ENCODE measurements at regions not wholly inside any gene's neighbourhood (a gene's known extent, or its start where the extent isn't known, plus 50 kb on each side); places are given as distances from the start of the nearest gene placed in this dataset.

- Histone ChIP-seq H3K36me3 (no peaks in the 10 kb centered on the region), H3K9me3 (no peaks in the 10 kb centered on the region), H3K27ac (peak overlapping the region in 1 of 4 donors; percentile 11), H3K4me1 (peaks cover 0 to 5% of the 10 kb centered on the region in 2 donors), H3K27me3 (no peaks in the 10 kb centered on the region), H3K4me3 (no peak overlapping the region)
- intact Hi-C loops (cut with DNase I; ENCODE audit: low total_unique reads): no loop called here
- TF ChIP-seq POLR2A (IDR thresholded peaks at IDR 0.05) (no peak), CTCF (IDR thresholded peaks at IDR 0.05 in 4 of 5, conservative IDR thresholded peaks at IDR 0.05 in 1 of 5) (peak in 1 of 5 experiments; percentile 23)
- DNase-seq (peak in 1 of 2 donors; percentile 20), ATAC-seq (peak; percentile 79 to 91)
- in situ Hi-C loops (cut with MboI; ENCODE audit: low sequenced_read_pairs in 4 of 4): no loop called here
These were observed 77.4 kb downstream of the SEC61B start for GRCh38 chr9:99299211-99300102.

GRCh38 chr9:99300103-99300439 is 78.0 kb downstream of the SEC61B start:
- H3K4me1 ChIP-seq: peaks cover 0 to 5% of the 10 kb centered on the region in 2 donors
- no peaks in the 10 kb centered on the region for H3K27me3 ChIP-seq
- no peaks in the 10 kb centered on the region for H3K9me3 ChIP-seq
- no peak for TF ChIP-seq POLR2A (IDR thresholded peaks at IDR 0.05)
- in situ Hi-C loops (cut with MboI; ENCODE audit: low sequenced_read_pairs in 4 of 4) (no loop called here), intact Hi-C loops (cut with DNase I; ENCODE audit: low total_unique reads) (no loop called here)
- no peak overlapping the region for H3K4me3 ChIP-seq
- no peak overlapping the region for H3K27ac ChIP-seq
- no peaks in the 10 kb centered on the region for H3K36me3 ChIP-seq
- ATAC-seq (no peak), DNase-seq (no peak)

DNA sequence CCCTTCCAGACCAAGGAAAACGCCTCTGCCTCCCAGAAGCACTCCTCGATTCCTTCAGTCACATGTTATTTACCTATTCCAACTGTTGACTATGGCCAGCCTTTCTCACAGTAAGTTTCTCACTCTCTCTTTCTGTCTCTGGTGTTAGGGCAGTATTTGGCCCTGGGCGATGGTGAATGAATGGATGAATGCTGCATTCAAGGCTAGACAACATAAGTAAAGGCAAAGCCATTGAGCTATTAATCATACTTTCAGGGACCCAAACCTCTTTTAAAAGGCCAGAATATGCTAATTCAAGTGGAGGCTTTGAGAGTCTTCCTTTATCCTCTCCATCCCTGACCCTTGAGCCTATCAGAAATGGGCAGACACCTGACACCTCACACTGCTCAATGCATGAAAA is 78.5 kb downstream of the SEC61B start:
- in situ Hi-C loops (cut with MboI; ENCODE audit: low sequenced_read_pairs in 4 of 4): no loop called here
- H3K27me3 ChIP-seq: no peaks in the 10 kb centered on the region
- H3K36me3 ChIP-seq: no peaks in the 10 kb centered on the region
- H3K4me1 ChIP-seq: peaks cover 0 to 5% of the 10 kb centered on the region in 2 donors
- H3K27ac ChIP-seq: no peak overlapping the region
- DNase-seq: no peak
- TF ChIP-seq POLR2A (IDR thresholded peaks at IDR 0.05): no peak
- no peak for TF ChIP-seq CTCF (IDR thresholded peaks at IDR 0.05 in 4 of 5, conservative IDR thresholded peaks at IDR 0.05 in 1 of 5)
- ATAC-seq: no peak
- intact Hi-C loops (cut with DNase I; ENCODE audit: low total_unique reads): no loop called here
- H3K9me3 ChIP-seq: no peaks in the 10 kb centered on the region
- H3K4me3 ChIP-seq: no peak overlapping the region

DNA sequence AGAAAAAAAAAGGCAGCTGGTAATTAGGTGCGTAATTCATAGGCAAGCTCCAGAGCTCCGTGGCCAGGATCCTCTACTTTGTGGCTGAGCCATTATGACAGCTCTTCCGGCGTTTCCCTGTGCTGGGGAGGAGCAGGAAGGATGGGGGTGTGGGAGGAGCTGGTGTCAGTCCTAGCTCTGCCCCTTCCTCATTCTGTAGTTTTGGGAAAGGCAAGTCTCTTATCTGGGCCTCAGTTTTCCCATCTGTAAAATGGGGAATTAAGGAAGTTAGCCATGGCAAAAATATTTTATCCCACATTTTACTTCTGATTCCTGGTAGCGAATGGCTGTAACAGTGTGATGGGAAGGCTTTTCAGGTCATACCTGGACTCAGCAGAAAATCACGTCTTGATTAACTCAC is 81.1 kb downstream of the SEC61B start:
- H3K9me3 ChIP-seq: no peaks in the 10 kb centered on the region
- no peak for TF ChIP-seq POLR2A (IDR thresholded peaks at IDR 0.05)
- no peak for TF ChIP-seq CTCF (IDR thresholded peaks at IDR 0.05 in 4 of 5, conservative IDR thresholded peaks at IDR 0.05 in 1 of 5)
- H3K36me3 ChIP-seq: no peaks in the 10 kb centered on the region
- H3K27me3 ChIP-seq: no peaks in the 10 kb centered on the region
- in situ Hi-C loops (cut with MboI; ENCODE audit: low sequenced_read_pairs in 4 of 4): no loop called here
- DNase-seq (no peak), ATAC-seq (no peak)
- H3K27ac ChIP-seq: no peak overlapping the region
- no peaks in the 10 kb centered on the region for H3K4me1 ChIP-seq
- intact Hi-C loops (cut with DNase I; ENCODE audit: low total_unique reads): no loop called here
- H3K4me3 ChIP-seq: no peak overlapping the region

DNA sequence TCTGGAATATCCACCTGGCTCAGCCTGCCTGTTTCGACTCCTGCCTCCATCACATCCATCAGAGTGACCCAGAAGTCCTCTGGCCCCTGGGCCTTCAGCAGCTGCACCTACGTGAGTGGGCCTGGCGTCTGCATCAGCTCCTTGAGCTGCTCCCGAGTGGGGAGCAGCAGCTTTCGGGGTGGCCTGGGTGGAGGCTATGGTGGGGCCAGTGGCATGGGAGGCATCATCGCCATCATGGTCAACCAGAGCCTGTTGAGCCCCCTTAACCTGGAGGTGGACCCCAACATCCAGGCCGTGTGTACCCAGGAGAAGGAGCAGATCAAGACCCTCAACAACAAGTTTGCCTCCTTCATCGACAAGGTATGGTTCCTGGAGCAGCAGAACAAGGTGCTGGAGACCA is 83.0 kb downstream of the SEC61B start:
- TF ChIP-seq POLR2A (IDR thresholded peaks at IDR 0.05) (no peak), CTCF (IDR thresholded peaks at IDR 0.05 in 4 of 5, conservative IDR thresholded peaks at IDR 0.05 in 1 of 5) (no peak)
- no peak overlapping the region for H3K4me3 ChIP-seq
- H3K9me3 ChIP-seq: no peaks in the 10 kb centered on the region
- intact Hi-C loops (cut with DNase I; ENCODE audit: low total_unique reads) (no loop called here), in situ Hi-C loops (cut with MboI; ENCODE audit: low sequenced_read_pairs in 4 of 4) (no loop called here)
- ATAC-seq (no peak), DNase-seq (no peak)
- no peaks in the 10 kb centered on the region for H3K36me3 ChIP-seq
- H3K27me3 ChIP-seq: no peaks in the 10 kb centered on the region
- H3K27ac ChIP-seq: no peak overlapping the region
- H3K4me1 ChIP-seq: no peaks in the 10 kb centered on the region
